ENCODE measurements at regions not wholly inside any gene's neighbourhood (a gene's known extent, or its start where the extent isn't known, plus 50 kb on each side); places are given as distances from the start of the nearest gene placed in this dataset.

DNA sequence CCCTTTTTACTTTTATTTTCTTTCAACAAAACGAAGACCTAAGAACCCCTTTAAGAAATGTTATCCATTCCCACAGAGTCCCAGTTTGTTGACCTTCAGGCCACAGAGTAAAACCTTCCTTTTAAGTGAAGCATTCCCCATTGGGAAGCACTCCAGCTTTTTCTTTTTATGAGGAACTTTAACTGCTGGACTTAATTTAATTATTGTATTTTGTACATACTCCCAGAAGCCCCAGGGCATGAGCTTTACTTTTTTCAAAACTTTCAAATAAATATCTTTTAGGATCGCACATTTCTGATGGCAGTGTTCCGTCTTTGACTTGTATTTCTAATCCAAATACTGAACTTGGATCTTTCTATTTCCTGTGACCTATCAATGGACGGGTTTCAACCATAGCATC is 68.9 kb downstream of the ZIC5 start:
- Histone ChIP-seq H3K4ac (replicated peaks; ENCODE audit: insufficient read length, low read depth, low read length) (no peak overlapping the region), H3K9ac (replicated peaks in 1 of 4; ENCODE audit: extremely low read depth in 1 of 4, low read depth in 3 of 4, low read length in 3 of 4) (no peak overlapping the region), H2BK15ac (ENCODE audit: low read length) (no peak overlapping the region), H2AFZ (ENCODE audit: low read length) (no peak overlapping the region), H2BK5ac (ENCODE audit: low read depth, low read length) (no peak overlapping the region), H3K9me3 (ENCODE audit: insufficient read depth in 2 of 2, low read depth in 1 of 2, low read length in 1 of 2) (no peaks in the 10 kb centered on the region), H3K79me2 (ENCODE audit: control insufficient read depth in 1 of 2, insufficient read depth in 2 of 2, low read length in 2 of 2) (no peaks in the 10 kb centered on the region), H3K23ac (ENCODE audit: insufficient read length) (no peak overlapping the region), H2BK120ac (replicated peaks; ENCODE audit: low read depth, low read length) (no peak overlapping the region), H3K4me3 (ENCODE audit: extremely low read depth in 1 of 4, insufficient read depth in 2 of 4, low read depth in 3 of 4, low read length in 4 of 4) (no peak overlapping the region), H3K36me3 (ENCODE audit: control insufficient read depth in 2 of 4, insufficient read depth in 4 of 4, low read length in 3 of 4) (no peaks in the 10 kb centered on the region), H3K4me1 (replicated peaks in 1 of 4; ENCODE audit: control insufficient read depth in 3 of 4, insufficient read depth in 4 of 4, low read length in 3 of 4) (peaks cover 0 to 5% (median 1%) of the 10 kb centered on the region in 4 experiments; a peak in 2 of 7 replicates), H3K18ac (ENCODE audit: extremely low read depth, low read length) (no peak overlapping the region), H3K4me2 (ENCODE audit: insufficient read depth in 1 of 2, low read depth in 2 of 2, low read length in 2 of 2) (no peak overlapping the region), H2AK5ac (ENCODE audit: low read depth, low read length) (no peak overlapping the region), H3K27me3 (replicated peaks in 1 of 4; ENCODE audit: control insufficient read depth in 3 of 4, extremely low read depth in 1 of 4, insufficient read depth in 3 of 4, low read length in 3 of 4) (no peaks in the 10 kb centered on the region; a peak in 1 of 7 replicates), H4K20me1 (replicated peaks in 1 of 2; ENCODE audit: control insufficient read depth in 1 of 2, insufficient read depth in 2 of 2, low read length in 2 of 2) (no peaks in the 10 kb centered on the region), H3K14ac (ENCODE audit: insufficient read length) (no peak overlapping the region), H3K27ac (ENCODE audit: low read depth, low read length) (no peak overlapping the region), H3K23me2 (ENCODE audit: low read depth, low read length) (no peaks in the 10 kb centered on the region), H3K79me1 (ENCODE audit: low read depth, low read length) (no peaks in the 10 kb centered on the region), H3K56ac (replicated peaks; ENCODE audit: insufficient read length, low read depth, low read length) (no peak overlapping the region), H4K8ac (ENCODE audit: extremely low read depth, insufficient read depth, low read length) (no peak overlapping the region), H2BK12ac (ENCODE audit: low read depth, low read length) (no peak overlapping the region), H4K91ac (replicated peaks; ENCODE audit: insufficient read length, low read length) (no peak overlapping the region), H2BK20ac (ENCODE audit: low read length) (no peak overlapping the region), H4K5ac (ENCODE audit: insufficient read length, low read depth, low read length) (no peak overlapping the region)
- CTCF ChIA-PET (ENCODE audit: partially characterized antibody) = interaction anchor here (6.9 kb wide), 1 partner anchor 247 kb away, joined by 59 read pairs; no protein-coding TSS in a partner anchor
- 83% methylated on average over 4 of the region's 4 CpGs; no CpG with 5 or more reads in 1 of the 2 experiments for WGBS, 2 experiments (ENCODE audit: extremely low coverage in 1 of 2, insufficient coverage in 1 of 2, insufficient read length in 1 of 2, insufficient replicate concordance in 2 of 2, low coverage in 1 of 2, low lambda C conversion rate in 2 of 2, missing lambda C conversion rate in 1 of 2)
- POLR2A ChIA-PET (ENCODE audit: partially characterized antibody) = no interaction called here
- FAIRE-seq (no peak), DNase-seq (ENCODE audit: low read depth in 1 of 2, low spot score in 2 of 2) (no peak)
- TF ChIP-seq SIN3A (conservative IDR thresholded peaks at IDR 0.05 in 1 of 2, IDR thresholded peaks at IDR 0.05 in 1 of 2; ENCODE audit: low read depth in 1 of 2, low read length in 2 of 2) (no peak), GABPA (IDR thresholded peaks at IDR 0.05; ENCODE audit: borderline replicate concordance, insufficient read depth, low read length) (no peak), HDAC2 (IDR thresholded peaks at IDR 0.05; ENCODE audit: borderline replicate concordance in 1 of 2, low read depth in 2 of 2, low read length in 2 of 2) (no peak), CBX8 (IDR thresholded peaks at IDR 0.05; ENCODE audit: borderline replicate concordance, low read depth, low read length) (no peak), CTCF (IDR thresholded peaks at IDR 0.05; ENCODE audit: control extremely low read depth in 1 of 3, insufficient read depth in 1 of 3, low read depth in 1 of 3, low read length in 3 of 3) (no peak), RAD21 (IDR thresholded peaks at IDR 0.05 in 1 of 2, conservative IDR thresholded peaks at IDR 0.05 in 1 of 2; ENCODE audit: low read depth in 2 of 2, low read length in 2 of 2) (no peak), KDM1A (IDR thresholded peaks at IDR 0.05; ENCODE audit: borderline replicate concordance, low read length) (no peak), SAP30 (IDR thresholded peaks at IDR 0.05; ENCODE audit: insufficient read depth, insufficient replicate concordance, low read length) (no peak), SUZ12 (IDR thresholded peaks at IDR 0.05; ENCODE audit: low read length) (no peak)

Measured in H1 (cell line).